DMS53 treated with DMSO at 0.1 percent for 48 hours (cell line): ENCODE measurements at regions not wholly inside any gene's neighbourhood (a gene's known extent, or its start where the extent isn't known, plus 50 kb on each side); places are given as distances from the start of the nearest gene placed in this dataset.
"Not testable (repeated sequence)": the region's sequence is repeated elsewhere in the genome, so short reads cannot be mapped to it uniquely, and the experiment has no call there.

Experiments used
- DNase-seq: peaks from one replicate; lab custom pipeline; 2025; ENCODE audit not compliant: unreplicated experiment; lab: John Stamatoyannopoulos, UW

DNA sequence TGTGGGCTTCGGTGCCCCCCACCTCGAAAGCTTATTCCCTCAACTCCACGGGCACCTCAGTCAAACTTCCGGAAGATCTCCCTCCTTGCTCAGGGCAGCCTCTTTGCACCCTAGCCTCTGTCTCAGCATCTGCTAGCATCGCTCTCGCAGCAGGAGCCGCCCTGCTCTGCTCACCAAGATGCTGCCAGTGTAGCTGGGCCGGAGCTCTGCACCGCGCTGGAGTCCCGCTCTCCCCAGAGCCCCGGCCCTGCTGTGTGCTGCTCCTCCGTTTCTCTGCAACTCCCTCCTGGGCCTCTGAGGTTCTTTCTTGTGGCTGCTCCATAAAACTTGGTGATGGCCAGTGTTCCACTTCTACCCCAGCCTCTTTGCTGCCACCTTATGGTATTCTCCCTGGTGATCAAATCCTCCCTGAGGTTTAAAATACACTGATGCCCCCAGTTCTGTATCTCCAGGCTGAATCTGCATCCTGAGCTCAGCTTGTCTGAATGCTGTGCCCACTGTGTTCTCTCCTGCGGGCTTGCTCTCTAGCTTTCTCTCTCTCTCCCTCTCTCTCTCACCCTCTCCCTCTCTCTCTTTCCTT lies 198.0 kb downstream of the UQCRFS1 start:
- DNase-seq: no peak

DNA sequence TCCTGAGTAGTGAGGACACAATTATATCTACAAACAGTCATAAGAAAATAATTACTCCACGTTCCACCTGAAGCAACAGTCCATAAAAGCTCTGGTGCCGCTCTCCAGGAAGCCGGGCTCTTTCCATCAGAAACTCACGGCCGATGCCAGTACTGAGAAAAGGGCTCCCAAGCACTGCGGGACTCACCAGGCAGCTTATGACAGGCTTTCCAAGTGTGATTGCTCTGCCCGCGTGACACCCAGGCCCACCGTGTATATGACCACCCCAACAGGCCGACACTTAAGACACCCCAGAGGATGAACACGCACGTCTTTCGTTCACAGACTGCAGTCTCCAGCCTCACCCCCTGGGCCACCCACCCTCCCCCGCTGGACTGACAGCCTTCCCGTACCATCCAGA lies 199.0 kb downstream of the UQCRFS1 start:
- DNase-seq: no peak

DNA sequence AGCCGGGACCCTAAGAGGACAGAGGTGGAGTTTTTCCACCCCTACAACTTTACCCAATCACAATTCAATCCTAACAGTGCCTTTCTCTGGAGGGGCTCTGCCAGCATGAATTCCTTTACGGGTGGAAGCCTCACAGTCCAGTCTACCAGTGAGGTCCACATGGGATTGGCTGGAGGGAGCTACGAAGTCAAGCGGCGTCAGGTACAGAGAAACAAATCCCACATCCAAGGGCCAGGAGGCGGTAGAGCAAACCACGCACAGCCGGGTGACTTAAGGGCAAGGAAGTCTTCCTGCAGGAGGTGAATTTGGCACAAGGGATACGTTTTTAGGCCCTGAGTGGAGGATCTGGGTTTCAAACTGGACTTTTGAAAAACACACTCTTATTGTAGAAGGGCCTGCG lies 199.6 kb downstream of the UQCRFS1 start:
- no peak for DNase-seq

DNA sequence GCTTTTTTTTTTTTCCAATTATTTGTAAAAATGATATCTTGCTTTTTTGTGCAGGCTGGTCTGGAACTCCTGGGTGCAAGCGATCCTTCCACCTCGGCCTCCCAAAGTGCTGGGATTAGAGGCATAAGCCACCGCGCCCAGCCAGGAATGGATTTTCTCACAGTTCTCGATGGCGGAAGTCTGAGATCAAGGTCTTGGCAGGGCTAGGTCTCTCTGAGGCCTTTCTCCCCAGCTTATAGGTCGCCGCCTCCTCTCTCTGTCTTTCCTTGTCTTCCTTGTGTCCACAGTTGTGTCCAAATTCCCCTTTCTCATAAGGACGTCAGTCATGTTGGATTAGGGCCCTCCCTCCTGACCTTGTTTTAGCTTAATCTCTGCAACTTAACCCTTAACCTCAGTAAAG lies 200.5 kb downstream of the UQCRFS1 start:
- DNase-seq: no peak

DNA sequence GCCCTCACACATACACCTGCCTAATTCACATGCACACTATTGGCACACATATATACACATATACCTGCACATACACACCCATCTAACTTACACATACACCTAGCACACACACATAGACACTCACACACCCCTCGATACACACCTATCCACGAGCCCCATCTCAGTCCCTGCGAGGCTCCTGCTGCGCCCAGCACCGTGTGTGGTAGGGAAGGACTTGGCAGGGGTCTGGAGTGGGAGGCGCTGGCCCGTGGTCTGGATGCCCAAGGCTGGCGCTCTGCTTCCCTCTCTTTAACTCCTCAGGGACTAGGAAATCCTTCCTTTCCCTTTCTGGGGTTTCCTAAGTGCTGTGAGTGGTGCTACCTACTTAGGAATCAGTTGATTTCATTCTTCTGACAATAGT lies 202.7 kb downstream of the UQCRFS1 start:
- DNase-seq: no peak

DNA sequence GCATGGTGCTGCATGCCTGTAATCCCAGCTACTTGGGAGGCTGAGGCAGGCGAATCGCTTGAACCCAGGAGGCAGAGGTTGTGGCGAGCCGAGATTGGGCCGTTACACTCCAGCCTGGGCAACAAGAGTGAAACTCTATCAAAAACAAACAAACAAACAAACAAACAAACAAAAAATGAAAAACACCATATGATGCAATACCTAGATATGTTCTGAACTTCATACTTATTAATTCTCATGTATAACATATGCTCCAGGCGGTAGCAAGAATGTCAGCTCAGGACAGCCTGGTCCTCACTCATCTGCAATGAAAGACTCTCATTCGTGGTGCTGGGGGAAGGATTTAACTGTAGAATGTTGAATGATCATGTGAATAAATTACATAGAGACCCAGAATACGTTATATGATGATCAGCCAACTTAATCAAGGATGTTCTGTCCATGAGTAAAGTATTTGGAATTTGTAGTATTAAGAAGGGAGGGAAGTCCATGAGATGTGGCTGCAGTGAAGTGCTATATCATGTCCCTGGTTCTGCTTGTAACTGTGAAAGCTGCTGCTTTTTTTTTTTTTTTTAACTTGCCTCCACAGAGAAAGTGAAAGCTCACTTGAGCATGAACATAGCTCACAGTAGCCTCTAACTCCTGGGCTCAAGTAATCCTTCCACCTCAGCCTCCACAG lies 206.8 kb downstream of the UQCRFS1 start:
- no peak for DNase-seq

DNA sequence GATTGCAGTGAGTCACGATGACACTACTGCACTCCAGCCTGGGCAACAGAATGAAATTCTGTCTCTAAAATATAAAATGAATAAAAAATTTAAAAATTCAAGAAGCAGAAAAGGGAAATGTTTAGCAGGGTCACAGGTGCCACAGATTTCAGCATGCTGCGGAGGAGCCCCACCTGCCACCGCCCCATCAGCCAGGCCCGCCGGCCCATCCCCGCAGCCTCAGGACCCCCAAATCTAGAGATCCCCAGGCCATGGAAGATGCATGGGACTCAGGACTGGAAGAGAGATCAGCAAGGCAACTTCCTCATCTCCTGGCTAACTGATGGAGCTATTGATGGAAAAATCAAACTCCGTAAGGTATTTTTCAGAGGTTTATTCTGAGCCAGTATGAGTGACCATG lies 208.2 kb downstream of the UQCRFS1 start:
- DNase-seq: no peak

DNA sequence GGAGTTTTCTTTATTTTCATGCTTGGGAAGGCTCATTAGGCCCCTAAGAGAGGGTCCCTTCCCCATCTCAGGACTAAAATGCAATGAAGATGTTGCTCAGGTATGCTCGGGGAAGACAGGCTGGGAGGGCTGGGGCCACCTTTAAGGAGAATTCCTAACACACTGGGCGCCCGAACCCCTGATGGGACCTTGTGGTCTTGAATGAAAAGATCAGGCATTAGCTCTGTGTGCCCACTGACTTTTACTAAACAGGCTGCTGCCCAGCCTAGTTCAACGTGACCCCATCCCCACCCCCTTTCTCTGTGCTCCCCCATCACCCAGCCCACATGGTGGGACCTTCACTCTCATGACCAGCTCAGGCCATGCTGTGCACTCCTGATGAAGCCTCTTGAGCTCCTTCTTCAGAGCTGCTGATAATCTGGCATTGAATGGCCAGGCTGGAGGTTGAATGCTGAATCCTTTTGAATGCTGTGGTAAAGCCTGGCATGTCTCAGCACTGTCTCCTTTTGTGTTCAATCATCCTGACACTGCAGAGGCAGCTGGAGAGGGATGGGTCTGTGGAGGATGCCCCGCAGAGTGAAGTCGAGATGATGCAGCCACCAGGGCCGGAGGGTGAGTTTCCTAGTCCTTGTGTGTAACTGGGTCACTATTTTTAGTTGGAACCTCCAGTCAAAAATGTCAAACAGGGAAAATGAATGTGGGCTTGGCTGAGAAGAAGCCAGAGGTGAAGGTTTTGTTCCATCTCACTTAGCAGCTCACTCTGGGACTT lies 209.1 kb downstream of the UQCRFS1 start:
- no peak for DNase-seq

DNA sequence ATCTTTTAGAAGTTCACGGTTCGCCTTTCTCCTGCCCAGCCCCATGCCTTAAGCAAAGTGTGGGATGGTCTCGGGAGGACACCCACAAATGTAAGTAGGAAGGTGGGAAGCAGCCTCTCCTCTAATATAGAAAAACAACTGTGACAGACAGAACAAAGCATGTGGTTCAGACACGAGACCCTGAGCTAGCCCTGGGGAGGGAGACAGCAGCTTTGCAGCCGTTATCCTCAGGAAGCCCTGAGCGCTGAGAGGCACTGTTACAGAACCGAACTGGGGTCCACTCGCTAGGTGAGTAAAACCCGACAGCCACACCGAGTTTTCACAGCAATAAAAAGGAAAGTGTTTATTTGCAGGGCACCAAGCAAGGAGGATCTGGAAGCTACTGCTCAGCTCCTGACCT lies 210.6 kb downstream of the UQCRFS1 start:
- DNase-seq: no peak

DNA sequence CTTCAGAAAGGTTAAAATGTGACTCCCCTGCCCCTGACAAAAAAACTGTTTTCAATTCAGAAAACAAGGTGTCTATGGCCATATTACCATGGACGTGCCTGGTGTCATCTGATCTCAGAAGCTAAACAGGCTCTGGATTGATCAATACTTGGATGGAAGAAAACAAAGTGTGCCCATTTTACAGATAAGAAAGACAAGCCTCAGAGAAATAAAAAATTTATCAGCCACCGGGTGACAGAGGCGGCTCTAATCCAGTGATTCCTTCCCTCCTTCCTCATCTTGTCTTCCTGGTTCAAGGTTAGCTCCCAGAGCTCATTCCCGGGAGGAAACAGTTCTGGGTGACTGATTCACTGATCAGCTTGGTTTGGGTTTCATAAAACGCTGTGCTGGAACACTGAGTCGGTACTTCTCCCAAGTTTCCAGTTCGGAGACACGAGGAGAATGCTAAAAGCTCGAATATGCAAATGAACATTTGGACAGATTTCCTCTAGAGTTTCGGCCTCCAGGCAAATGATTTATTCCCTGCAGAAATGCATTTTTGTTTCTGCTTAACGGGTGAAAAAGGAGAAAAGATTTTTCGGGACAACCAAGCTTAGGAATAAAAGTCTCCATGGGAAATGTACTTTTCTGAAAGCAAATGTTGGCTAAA lies 211.2 kb downstream of the UQCRFS1 start:
- DNase-seq: no peak

DNA sequence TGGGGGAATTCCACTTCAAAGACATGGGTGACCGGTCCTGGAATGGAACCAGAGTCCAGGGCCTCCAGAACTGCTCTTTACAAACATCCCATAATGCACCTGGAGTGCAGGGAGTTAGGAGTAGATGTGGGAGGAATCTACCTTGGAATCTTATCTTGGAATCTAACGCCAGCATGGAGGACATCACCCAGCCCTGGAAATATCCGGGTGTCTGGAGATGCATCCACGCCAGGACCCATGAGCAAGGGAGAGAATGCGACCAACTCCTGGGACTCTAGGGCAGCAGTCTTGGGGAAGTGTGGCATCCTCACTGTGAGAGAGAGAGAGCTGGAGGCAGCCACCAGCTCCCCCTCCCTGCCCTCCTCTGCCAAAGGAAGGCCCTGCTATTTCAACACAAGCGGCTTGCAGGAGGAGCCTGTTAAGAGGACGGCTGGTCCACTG lies 211.8 kb downstream of the UQCRFS1 start:
- no peak for DNase-seq

DNA sequence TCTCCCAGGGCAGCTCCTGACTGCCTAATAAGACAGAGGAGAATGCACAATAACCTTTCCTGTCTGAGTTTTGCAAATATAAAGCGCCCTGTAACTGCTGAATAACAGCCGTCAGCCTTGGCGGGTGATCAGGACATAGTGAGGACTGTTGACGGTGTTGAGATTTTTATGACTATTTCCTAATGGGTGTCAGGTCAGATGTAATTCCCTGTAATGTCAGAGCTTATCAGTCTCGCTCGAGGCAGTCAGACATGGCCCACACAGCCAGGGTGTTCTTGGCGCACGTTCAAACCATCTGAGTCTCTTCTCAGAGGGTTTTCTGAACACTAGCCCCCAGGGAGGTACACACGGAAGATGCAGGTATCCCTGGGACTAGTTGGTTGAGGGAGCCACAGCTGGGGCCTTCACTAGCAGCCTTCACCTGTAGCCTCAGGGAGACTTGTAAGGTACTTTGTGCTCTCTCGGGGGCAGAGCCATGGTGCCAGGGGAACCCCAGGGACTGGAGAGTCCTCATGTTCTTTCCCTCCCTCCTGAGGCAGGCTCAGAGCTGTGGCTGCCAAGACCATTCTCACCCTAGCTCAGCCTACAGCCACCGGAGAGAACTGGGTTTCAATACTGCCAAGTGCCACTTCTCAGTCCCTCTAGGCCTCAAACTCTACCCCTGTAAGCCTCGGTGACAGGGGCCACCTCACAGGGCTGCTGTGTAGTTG lies 213.1 kb downstream of the UQCRFS1 start:
- no peak for DNase-seq

DNA sequence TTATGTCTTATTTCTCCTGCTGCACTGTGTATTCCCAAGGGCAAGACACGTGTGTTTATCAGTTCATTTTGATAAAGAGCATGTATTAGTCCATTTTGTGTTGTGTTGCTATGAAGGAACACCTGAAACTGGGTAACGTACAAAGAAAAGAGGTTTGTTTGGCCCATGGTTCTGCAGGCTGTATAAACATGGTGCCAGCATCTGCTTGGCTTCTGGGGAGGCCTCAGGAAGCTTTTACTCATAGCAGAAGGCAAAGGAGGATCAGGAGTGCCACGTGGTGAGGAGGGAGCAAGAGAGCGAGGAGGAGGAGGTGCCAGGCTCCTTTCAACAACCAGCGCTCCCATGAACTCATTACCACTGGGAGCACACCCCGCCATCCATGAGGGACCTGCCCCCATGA lies 214.0 kb downstream of the UQCRFS1 start:
- DNase-seq: no peak

DNA sequence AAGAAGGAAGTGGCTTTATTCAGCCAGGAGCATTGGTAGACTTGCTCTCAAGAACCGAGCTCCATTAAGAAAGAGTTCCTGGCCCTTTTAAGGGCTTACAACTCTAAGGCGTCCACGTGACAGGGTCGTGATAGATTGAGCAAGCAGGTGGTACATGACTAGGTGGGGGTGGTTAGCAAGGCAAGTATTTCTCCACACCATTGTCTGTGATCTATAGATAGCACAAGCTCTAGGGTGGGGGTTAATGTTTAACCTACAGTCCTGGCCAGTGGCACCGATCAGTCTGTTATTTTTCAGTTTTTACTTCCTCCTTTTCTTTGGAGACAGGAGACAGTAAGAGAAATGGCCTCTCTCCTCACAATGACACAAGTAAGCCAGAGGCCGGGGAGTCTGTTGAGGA lies 215.1 kb downstream of the UQCRFS1 start:
- not testable (repeated sequence) for DNase-seq

DNA sequence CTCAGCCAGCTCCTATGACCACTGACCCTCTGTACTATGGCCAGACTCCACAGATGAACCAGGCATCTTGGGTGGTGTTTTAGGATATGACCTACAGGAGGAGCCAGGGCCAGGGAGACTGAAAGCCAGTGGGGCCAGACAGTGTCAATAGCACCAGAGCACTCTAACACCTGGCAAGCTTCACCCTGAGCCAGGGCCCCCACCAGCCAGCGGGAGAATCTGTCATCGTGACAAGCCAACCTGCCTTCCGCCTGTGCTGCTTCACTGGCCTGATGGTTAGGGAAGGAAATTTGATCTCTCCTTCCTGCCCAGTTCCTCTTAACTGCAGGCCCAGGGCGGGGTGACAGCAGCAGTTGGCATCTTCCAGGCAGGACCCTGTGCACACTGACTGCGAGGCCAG lies 222.4 kb downstream of the UQCRFS1 start:
- no peak for DNase-seq

DNA sequence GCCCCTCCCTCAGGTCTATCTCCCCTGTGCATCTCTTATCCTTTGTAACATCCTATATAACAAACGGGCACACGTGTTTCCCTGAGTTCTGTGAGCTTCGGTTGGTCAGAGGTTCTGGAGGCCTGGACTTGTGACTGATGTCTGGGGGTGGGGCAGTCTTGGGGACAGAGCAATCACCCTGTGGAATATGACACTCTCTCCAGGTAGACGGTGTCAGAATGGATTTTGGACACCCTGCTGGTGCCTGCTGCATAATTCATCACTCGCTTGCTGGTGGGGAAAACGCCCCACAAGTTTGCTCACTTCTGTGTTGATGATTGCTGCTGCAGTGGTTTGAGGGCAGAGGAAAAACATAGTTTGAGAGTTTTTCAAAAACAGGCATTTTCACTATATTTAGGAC lies 223.2 kb downstream of the UQCRFS1 start:
- no peak for DNase-seq

DNA sequence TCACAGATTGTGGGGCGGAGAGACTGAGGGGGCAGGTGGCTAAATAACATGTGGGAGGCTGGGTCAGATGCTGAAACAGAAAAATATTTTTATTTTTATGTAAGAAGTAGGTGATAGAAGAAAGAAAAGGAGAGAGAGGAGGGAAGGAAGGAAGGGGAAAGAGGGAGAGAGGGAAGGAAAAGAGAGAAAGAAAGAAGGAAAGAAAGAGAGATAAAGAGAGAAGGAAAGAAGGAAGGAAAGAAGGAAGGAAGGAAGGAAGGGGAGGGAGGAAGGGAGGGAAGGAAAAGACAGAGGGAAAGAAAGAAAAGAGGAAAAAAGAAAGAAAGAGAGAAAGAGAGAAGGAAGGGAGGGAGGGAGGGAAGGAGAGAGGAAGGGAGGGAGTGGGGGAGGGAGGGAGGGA lies 224.9 kb downstream of the UQCRFS1 start:
- no peak for DNase-seq

DNA sequence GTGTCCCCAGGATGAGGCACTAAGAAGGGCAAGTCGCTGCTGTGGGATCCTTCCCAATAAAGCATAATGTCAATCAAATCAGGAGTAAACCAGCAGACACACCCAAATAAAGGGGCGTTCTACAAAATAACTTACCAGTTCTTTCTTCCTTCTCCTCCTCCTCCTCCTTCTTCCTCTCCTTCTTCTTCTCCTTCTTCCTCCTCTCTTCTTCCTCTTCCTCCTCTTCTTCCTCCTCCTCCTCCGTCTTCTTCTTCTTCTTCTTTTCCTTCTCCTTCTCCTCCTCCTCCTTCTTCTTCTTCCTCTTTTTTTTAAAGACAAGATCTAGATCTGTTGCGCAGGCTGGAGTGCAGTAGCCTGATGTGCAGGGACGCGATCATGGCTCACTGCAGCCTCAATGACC lies 225.8 kb downstream of the UQCRFS1 start:
- DNase-seq: no peak

DNA sequence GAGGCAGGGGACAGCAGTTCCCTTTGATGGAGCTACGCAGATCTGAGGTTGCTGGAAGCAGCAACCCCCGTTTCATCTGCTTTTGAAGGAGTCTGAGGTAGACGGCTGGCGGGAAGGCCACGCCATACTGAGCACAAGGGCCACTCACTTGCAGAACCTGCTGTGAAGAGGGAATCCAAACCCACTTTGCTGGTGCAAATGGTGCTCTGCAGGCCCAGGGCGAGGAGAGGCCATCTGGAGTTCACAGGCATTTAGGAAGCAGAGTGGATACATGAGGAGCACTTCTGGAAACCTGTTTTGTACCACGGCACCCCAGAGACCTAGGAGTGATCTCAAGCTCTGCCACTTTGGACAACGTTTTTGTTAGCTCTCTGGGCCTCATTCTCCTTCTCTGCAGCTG lies 227.8 kb downstream of the UQCRFS1 start:
- no peak for DNase-seq

DNA sequence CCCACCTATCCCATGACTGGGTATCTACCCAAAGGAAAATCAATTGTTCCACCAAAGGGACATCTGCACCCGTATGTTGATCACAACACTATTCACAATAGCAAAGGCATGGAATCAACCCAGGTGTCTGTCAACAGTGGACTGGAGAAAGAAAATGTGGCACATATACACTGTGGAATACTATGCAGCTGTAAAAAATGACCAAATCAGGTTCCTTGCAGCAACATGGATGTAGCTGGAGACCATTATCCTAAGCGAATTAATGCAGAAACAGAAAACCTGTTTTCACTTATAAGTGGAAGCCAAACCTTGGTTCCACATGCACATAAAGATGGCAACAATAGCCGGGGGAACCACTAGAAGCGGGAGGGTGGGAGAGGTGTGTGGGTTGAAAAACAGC lies 228.6 kb downstream of the UQCRFS1 start:
- no peak for DNase-seq

DNA sequence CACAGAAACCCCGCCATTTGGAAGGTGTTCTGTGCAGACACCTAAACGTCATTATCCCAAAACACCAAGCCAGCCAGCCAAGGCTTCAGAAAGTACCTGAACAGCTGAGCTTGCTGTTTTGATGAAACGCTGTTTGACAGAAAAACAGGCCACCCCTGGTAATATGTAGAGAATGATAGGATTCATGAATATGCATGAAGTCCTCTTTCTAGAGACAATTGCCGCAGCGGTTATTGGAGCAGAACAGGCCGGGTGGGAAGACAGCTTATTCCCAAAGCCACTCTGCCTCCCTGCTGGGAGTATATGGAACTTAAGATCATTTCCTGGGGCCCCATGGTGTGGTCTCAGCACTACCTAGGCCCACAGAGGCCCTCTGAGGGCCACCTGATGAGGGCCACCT lies 229.5 kb downstream of the UQCRFS1 start:
- DNase-seq: no peak
